Suppressor macrophage (primary cell): ENCODE measurements at regions not wholly inside any gene's neighbourhood (a gene's known extent, or its start where the extent isn't known, plus 50 kb on each side); places are given as distances from the start of the nearest gene placed in this dataset.

Experiments
- DNase-seq, 4 experiments: peaks; one replicate each; pipeline ENCODE4 v3.0.0-alpha.2; 2020 to 2022

DNA sequence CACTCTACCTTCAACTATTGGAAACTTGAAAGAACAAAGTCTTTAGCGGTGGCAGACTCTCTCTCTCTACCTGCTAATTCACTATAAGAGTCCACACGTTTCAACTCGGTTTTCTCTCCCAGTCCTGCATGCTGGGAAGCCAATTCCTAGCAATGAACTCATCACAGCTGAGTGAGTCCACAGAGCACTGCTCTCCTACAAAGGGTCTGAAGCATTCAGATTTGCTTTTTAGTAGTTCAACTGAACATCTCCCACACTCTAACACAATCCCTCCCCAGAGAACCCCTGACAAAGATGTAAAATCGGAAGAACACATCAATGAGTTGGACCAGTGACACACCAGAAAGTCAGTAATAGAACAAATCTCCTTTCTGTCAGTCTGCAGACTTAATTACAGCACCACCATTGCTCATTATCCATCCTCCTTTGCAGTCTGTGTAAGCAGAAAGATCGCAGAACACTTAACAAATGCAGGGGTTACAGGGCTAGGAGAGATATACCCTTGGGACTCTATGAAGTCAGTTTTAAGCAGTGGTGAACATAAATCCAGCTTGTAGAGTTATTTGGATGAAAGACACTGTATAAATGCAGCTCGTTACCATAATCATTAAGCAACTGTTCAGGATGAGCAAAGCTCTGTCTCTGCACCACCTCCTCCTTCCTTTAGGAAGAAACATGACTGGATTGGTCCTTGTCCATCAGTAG is 353.4 kb upstream of the GRIA1 start:
- DNase-seq, result no peak

DNA sequence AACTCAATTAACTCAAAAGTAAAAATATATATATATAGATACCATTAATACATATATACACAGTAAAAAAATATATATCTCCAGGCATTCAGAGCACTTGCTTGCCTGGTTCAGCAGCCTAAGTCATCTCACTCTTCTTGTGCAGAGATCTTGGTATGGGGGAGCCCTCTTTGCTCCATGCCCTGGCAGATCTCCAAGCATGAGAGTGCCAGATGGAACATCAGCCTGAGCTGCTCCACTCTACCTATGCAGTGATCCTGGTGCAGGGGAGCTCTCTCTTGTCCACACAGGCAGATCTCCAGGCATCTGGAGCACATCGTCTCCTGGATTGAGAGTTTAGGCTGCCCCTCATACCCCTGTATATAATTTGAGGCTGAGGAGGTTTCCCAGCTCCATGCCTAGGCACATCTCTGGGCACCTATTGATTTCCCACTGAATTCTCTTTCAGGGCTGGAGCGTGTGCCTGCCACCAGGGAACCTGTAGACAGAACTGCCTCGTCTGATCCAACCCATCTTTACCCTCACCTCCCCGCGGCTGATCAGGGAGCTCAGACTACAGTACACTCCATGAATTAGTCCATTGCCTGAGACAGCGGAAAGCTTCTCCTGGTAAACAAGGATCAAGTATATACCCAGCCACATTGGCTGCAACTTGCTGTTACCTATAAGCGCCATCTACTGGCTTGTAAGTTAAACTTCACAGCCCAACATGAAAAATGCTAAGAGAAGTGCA is 342.4 kb upstream of the GRIA1 start:
- DNase-seq, result peak in 3 of 4 experiments; percentile 12 to 25 (median 17)

DNA sequence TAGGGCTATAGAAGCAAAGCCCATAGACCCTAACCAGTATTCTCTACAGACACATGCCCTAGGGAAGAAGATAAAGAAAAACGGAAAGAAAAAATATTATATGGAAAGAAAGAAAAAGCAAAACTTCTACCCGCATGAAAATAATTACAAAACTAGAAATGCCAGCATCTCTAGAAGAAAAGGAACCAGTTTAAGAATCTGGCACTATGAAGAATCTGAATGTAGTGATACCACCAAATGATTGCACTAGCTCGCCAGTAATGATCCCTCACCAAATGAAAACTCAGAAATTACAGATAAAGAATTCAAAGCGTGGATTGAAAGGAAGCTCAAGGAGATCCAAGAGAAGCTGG is 341.9 kb upstream of the GRIA1 start:
- DNase-seq, result no peak

DNA sequence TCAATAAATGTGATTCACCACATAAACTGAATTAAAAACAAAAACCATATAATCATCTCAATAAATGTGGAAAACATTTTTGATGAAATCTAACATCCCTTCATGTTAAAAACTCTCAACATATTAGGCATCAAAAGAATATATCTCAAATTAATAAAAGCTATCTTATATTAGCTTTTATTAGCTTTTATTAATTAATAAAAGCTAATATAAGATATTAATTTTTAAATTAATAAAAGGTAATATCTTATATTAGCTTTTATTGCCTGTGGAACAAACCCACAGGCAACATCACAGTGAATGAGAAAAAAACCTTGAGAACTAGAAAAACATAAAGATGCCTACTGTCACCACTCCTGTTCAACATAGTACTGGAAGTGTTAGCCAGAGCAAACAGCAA is 338.9 kb upstream of the GRIA1 start:
- DNase-seq, result no peak

DNA sequence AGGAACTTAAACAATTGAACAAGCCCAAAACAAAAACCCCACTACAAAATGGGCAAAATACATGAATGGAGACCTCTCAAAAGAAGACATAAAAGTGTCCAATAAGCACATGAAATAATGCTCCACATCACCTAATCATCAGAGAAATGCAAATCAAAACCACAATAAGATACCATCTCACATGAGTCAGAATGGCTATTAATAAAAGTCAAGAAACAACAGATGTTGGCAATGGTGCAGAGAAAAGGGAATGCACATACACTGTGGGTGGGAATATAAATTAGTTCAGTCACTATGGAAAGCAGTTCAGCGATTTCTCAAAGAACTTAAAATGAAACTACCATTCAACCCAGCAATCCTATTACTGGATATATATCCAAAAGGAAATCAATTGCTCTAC is 337.4 kb upstream of the GRIA1 start:
- DNase-seq, result no peak

DNA sequence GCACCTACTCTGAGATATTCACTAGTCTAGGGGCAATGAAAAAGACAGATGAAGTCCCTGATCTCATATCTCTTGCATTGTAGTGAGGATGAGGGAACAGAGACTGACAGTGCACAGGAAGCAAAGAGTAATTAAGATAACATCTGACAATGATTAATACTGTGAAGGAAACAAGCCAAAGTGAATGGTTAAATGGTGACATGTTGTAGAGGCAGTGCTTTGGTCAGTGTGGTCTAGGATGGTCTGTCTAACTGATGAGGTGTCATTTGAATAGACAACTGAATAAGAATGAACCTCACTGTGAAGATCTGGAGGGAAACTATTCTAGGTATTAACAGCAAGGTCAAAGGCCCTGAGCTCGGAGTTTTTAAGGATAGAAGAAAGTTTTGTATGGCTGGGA is 333.3 kb upstream of the GRIA1 start:
- no peak for DNase-seq

DNA sequence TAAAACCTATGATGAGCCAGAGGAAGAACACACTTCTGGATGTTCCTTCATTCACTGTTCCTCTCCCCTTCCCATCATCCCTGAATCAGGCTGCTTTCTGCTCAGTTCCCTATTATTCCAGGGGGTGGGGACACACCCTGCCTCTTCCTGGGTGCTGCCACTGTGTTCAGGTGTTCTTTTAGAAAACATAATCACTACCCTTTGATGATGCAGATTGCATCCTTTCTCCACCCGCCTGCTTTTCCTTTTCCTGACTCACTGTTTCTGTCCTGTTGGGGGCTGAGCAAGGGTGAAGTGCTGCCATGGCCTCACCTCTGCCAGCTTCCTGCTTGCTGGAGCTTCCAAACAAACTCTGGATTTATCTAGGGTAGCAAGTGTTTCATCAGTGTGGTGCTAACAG is 331.9 kb upstream of the GRIA1 start:
- DNase-seq, result no peak

DNA sequence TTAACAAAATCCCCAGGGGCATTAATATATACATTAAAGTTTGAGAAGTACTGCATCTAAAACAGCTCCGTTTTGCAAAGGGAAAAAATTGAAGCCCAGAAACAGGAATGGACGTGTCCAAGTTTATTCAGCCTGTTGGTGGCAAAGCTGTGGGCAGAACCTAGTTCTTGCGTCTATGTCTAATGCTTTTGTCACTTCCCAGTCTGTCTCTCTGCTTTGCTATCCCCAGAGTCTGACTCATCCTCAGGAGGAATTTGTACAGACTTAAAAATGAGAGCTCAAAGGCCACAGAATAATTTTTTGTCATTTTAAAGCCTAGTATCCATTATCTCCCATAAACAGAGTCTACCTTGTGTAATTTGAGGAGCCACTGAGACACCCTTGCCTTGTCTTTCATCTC is 330.9 kb upstream of the GRIA1 start:
- DNase-seq, result no peak

DNA sequence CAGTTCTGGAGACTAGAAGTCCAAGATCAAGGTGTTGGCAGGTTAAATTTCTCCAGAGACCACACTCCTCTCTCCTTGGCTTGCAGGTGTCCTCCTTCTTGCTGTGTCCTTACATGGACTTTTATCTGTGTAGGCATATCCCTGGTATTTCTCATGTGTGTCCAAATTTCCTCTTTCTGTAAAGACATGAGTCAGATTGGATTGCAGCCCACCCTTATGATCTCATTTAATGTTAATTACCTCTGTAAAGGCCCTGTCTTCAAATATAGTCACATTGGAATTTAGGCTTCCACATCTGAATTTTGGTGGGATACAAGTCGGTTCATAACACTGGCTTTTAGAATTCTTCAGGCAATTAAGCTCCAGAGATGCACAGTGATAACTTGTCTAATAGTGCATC is 322.2 kb upstream of the GRIA1 start:
- no peak for DNase-seq

DNA sequence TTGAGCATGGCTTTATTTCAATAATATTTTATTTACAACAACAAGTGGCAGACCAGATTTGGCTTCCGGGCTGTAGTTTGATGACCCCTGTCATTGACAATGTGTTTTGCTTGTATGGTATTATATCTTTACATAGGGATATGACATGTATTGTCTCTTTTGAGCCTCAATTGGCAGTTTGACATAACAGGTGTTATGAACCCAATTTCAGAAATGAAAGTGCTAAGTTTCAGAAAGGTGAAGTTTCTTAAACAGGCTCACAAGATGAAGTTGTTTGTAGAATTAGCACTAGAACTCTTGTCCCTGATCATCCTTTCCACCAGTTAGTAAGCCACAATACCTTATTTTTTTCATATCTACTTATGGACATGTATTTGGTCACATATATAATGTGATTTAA is 303.0 kb upstream of the GRIA1 start:
- DNase-seq, result no peak

DNA sequence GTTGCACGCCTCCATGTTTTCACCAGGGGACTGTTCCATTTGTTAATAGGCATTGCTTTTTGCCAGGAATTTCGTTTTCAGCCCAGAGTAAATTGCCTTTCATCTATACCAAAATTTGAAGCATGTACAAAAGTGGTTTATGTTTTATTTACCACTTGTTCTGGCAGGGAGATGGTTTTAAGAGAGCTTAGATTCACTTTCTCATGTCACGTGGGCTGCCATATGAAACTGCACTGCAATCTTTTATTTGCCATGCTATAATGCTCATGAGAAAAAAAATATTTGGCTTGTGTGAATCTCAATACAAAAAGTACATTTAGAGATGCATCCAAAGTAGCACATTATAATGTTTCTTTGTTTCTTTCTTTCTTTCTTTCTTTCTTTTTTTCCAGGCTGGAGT is 284.1 kb upstream of the GRIA1 start:
- DNase-seq, result no peak

DNA sequence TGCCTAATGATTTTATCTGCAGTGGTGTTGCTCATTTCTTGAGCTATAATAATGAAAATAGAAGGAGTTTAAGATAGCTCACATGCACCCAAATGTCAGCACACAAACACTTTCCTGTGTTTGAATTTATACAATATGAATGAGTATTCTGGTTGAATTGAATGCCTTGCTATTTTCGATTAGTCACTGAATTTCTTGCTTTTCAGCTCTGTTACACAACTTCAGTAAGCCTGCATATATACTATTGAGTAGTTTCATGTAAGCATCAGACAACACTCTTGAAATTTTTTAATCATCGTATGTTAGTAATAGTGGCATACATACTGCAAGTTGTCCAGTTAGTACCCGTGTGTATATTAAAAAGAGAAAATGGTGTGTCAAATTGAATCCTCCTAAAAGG is 281.5 kb upstream of the GRIA1 start:
- DNase-seq, result no peak

DNA sequence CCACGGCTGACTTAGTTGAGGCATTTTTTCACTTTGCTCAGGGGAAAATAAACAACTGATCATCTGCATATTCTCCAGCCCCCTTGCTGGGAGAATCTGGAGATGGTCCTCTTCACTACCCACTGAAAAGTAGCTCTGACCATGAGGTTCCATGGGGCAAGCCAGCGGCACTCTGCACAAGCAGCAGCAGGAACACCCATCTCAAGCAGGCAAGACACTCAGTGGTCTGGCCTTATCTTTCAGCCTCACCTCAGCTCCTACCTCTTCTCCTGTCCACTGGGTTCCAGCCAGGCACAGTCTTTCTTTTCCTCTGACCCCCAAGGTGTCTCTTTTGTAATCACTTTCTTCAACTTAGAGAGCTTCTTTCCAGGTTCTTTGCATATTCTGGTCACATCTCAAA is 280.8 kb upstream of the GRIA1 start:
- DNase-seq, result no peak

DNA sequence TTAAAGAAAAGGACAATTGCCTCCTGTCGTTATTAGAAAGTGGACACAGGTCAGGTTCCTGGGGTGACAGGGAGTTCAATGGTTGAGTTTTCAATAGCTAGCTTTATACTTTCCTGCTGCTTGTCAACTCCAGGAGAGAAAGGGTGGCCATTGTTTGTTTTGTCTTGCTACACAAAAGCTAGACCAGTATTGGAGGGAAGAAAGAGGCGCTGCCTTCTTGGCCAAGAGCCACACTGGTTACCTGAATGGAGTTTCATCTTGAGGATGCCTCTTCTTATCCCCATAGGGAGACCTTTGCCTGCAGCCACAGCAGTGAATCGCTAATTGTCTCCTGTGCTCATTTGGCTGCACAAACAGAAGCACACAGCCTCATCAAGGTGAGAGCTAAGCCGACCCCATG is 279.4 kb upstream of the GRIA1 start:
- DNase-seq, result no peak

DNA sequence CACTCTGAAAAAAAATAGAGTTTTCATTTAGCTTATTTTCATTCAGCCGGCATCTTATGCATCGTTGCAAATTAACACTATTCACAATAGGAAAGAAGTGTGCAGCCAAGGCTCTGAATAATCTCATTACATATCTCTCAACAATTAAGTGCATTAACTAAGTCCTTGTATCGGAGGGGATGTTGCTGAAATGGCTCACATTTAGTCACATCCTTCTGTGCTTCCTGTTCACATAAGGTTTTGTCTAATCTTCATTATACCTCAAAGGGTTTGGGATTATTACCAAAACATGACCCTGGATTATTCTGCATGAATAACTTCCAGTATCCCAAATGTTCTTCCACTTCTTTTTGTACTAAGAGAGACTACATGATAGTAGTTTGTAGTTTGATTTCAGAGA is 278.0 kb upstream of the GRIA1 start:
- DNase-seq, result no peak

DNA sequence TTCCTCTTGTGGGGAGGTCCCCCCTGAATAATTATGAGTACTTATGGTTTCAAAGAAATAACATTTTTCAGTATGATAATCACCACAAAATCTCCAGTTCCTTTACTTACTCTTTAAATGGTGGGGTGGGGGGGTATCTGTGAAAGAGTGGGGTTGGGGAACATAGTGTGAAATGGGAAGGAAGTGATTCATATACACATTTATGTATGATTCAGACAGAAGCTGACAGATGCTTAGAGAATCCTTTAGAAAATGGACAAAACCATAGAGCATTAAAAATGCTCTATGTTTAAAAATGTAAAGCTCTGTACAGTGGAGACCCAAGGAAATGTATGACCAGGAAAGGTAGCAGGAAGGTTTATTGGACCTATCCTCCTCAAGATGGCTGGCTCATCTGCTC is 267.5 kb upstream of the GRIA1 start:
- DNase-seq, result no peak

DNA sequence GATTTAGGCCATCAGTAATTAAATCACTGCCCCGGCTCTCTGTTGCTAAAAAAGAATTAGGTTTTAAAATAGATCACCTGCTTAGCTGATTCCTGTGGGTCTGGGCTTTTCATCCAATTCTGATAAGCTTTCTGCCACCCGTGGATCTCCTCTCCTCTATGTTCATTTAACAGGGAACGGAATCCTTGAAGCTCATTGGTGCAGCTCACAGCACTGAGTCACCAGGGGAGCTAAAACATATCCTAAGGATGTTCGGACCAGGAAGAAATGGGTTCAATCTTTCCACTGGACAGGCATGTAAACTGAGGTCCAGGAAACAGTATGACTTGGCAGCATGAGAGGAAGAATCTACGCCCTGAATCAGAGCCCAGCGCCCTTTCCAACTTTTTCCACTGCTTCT is 267.1 kb upstream of the GRIA1 start:
- no peak for DNase-seq

DNA sequence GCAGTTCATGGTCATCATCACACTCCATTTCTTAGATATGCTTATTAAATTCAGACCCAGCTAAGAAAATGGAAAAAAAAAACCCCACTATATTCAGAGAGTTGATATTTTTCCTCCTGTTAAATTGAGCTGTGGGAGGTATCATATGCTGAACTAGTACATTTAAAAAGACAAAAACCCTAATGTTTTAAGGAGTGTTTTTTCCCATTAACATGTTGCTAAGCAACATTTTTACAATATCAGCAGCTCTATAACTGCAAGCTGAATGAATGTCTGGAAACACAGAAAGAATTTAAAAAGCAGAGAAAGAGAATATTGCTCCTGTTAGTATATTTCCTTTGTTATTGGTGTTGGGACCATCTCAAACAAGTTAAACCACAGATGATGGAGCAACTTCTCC is 265.8 kb upstream of the GRIA1 start:
- DNase-seq, result no peak

DNA sequence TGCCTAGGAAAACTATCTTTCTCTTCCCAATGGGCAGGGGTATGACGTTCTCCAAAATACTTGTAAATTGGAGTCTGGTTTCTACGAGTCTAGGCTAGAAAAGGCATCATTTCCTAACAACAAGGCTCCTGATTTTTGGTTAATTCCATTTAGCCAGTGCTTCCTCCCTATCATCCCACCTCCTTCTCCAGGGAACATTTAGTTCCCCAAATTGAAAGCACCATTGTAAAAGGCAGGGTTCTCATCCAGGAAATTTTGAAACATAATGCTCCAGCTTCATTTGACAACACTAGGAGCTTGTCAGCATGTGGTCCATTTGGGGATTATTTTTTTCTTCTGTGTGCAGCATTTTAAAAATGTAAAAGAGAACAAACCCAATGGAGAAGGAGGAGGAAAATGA is 256.5 kb upstream of the GRIA1 start:
- no peak for DNase-seq

DNA sequence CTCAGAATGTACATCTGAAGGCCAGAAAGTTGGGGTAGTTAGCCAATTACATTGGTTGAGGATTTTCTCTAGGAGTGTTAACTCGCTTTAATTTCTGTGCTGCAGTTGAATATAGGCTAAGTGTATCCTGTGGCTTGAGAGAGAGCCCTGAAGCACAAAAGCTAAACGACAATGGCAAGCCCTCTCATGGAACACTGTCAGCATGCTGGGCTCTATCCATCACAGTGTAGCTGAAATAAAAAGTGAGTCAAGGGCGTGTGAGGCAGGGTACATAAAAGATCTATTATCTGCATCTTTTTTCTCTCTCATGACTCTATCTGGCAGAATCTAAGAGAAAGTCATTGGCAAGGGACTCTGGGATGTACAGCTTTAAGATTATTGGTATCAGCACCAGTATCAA is 254.2 kb upstream of the GRIA1 start:
- no peak for DNase-seq

DNA sequence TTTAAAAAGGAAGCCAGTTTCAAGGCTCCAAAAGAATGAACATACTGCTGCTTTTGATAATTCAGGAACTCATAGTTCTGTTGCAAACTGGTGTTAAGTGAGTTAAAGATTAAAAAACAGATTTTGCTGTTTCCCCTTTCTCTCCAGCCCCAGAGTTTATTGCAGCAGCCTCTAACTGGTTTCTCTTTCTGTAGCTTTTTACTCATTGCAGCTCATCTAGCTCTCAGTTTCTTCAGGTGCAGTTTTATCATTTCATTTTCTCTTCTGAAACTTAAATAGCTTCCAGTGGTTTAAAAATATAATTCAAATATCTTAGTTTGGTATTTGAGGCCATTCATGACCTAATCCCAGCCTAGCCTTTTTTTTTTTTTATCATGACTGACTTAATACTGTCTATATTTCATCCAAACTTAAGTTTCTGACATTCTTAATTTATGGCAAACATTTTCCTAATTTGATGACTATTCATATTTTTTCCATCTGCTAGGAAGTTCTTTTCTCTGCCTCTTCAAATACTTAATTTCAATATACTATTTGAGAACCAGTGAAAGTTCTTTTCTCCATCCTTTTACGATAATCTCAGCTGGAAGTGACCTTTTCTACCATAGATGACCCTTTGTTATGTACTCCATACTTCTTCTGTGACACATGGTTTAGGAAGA is 252.7 kb upstream of the GRIA1 start:
- DNase-seq, result no peak

DNA sequence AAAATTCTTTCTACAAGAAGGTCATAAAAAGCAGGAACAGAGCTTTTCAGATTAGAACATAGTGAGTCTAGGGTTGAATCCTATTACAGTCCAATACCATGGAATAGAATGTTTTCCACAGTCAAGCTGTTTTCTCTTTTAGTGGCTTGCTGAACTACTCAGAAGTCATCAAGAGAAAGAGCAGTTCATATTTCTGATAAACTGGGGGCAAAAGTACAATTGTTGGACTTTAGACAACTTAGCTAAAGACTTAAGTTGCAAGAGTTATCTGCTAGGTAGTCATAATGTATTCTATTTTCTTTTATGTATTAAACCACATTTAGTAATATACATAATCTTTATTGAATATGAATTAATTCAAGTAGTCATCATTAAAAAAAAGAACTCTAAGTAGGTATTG is 233.1 kb upstream of the GRIA1 start:
- DNase-seq, result no peak

DNA sequence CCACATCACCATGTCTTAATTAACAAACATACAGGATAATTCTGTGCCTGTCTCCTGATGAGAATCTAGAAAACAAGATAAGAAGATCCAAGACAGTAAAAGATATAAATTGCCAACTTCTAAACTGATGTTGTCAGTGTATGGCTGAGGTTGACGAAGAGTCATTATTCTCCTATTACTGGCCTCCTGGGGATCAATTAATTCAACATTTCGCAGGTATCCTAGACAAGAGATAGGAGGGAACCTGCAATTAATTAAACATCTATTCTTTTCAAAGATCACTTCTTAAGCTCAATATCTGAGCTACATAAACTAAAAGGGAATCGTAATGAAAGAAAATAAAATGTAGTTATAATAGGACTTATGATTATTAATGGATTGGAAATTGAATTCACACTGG is 232.0 kb upstream of the GRIA1 start:
- no peak for DNase-seq

DNA sequence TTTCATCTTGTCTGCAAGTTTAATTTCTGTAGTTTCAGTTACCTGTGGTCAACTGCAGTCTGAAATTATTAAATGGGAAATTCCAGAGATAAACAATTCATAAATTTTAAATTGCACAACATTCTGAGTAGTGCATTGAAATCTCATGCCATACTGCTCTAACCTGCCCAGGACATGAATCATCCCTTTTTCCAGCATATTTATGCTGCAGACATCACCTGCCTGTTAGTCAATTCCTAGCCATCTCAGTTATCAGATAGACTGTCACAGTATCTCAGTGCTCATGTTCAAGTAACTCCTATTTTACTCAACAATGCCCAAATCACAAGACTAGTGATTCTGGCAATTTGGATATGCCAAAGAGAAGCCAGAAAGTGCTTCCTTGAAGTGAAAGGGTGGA is 223.0 kb upstream of the GRIA1 start:
- DNase-seq, result no peak
